ENCODE measurements at regions not wholly inside any gene's neighbourhood (a gene's known extent, or its start where the extent isn't known, plus 50 kb on each side); places are given as distances from the start of the nearest gene placed in this dataset.

DNA sequence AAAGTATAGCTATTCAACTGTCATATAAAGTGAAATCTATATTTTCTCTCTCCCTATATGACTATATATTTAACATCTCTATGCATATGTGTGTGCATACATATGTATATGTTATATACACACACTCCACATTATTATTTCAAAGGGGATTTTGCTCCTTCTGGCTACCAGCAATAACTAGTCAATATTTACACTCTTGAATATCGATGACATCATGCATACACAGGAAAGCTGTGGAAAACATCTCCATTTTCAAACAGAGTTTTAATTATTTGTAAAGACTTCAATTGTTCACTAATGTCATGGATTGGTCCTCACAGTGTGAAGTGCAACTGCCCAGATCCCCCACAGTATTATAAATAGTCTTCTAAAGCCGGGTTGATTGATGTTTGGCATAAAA lies 195.9 kb upstream of the TCF4 start:
- DNase-seq, result no peak

- DNase-seq, result peak; percentile 65 to 85 (median 69)
Observed at GRCh38 chr18:55781481-55781957, 193.5 kb upstream of the TCF4 start.

- peak in 1 of 3 donors; percentile 86 for DNase-seq
Observed at GRCh38 chr18:55780586-55781071, 192.6 kb upstream of the TCF4 start.

- peak in 2 of 3 donors; percentile 65 to 87 for DNase-seq
Observed at GRCh38 chr18:55779691-55780585, 191.9 kb upstream of the TCF4 start.

DNA sequence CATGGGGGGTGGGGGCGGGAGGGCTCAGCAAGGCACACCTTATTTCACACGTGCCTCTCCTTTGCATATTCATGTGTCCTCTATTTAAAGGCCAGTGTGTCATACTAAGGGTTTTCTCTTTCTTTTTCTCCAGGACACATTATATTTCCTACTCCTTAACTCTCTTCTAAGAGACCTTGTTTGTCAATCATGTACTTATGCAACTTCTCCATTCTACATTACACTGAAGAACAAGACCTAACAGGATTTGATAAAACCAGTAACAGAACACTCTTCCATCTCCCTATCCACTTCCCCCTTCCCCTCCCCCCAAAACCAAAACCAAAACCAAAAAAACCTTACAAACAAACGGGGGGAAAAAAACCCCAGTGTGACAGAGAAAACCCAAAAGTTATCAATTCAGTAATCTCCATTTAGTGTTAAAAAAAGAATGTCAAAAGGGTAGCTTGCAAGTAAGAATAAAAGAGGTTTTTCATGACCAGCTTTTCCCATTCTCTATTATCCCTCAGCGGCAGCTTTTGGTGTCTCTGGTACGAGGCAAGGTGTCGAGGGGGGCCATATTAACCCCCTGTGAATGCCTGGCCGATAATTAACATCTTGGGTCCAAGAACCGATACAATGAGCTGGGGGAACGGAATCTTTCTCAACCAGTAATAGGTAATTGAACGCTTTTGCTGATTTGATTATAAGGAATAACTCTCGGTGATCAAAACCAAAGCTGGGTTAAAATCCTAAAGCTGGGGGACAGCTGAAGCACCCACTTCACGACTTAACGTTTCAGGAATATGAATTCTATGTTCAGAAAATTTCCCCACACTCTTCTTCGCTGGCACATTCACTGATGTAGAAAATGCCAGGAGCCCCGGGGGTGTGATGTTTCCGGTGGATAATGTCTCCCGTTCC lies 191.0 kb upstream of the TCF4 start:
- DNase-seq, result no peak

DNA sequence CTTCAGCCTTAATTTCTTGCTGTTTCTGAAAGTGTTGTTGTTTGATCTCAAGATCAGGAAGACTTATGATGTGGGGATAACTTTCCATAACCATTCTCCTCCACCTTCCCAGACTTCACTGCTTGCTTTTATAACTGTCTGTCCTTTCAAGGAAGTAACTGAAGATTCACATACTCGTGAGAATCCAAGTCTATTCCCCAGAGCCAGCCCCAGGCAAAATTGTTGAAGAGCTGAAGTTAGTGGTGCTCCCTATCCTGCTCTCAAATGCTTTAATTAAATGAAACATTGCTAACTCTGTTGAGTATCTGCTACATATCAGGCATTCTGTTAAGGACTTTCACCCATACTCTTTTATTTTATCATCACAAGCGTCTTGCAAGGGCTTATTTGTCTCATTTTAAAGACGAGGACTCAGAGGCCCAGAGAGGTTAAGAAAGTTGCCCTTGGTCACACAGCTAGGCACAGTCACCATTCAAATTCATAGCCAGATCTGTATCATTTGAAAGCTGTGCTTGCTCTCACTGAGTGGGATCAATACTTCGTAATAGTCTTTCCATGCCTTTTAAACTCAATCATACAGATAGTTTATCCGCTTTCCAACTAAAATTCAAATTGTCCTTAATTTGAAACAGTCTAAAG lies 189.8 kb upstream of the TCF4 start:
- DNase-seq, result peak in 1 of 3 donors; percentile 27

DNA sequence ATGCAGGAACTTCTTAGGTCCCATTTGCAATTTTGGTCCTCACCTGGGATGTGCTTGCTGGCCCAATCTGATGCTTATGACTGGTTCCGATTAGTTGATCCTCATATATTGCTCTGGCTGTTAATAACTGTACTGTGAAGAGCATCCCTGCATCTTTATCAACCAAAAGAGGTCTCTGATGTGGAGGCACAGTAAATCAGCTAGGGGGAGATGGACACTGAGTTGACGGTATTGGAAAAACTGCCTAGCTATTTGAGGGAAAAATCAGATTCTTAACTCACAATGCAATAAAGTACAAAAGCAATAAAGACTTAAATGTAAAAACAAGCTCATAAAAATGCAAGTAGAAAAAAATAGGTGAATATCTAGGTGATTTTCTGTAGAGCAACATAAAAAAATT lies 188.0 kb upstream of the TCF4 start:
- DNase-seq, result no peak

- DNase-seq, result no peak
Observed at GRCh38 chr18:55774505-55774904, 186.5 kb upstream of the TCF4 start.

DNA sequence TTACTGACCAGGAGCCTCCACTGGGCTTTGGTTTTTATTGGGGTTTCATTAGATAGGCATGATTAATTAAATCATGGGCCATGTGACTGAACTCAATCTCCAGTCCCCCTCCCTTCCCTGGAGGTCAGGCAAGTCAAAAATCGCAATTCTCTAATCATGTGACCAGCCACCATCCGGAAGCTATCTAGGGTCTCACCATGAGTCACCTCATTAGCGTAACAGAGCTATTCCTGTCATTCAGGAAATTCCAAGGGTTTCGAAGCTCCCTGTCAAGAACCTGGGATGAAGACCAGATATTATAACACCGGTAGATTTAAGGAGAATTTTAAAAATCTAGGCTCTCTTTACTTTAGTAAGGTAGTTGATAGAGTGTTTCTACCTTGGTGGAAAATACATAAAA lies 180.3 kb upstream of the TCF4 start:
- no peak for DNase-seq

GRCh38 chr18:55764386-55764785 lies 176.4 kb upstream of the TCF4 start:
- DNase-seq, result peak in 1 of 3 donors; percentile 60

DNA sequence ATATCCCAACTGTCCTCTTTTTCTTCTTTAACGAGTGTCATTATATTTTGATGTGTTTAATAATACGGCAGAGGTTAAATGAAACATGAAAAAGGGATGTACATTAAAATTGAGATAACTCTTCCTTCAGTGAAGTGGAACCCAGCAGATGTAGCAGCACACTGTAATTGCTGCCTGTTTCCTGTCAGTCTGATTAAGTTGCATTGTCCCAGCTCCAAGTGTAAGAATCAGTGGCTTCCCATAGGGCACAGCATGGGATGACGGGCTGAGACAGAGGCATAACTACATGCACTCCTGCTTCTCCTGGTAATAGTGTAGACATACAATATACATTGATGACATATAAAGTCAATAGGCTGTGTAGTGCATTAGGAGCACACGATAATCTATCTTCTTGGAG lies 175.8 kb upstream of the TCF4 start:
- peak in 1 of 3 donors; percentile 33 for DNase-seq

DNA sequence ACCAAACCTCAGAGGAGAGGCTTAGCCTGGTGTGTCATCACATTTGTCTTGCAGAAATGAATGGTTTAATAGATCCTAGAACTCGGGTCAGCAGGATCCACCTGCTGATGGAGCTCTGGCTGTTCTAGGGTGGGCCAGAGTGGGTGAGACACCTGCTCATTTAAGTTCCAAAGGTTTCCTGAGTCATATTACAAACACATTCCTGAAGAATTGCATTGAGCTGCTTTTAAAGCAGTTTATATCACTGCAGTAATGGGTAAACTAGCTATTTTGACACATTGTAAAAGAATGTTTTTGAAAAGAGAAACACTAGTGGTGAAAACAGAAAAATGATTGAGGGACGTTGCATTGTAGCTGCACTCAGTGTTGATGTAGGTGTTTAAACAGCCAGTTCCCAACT lies 175.3 kb upstream of the TCF4 start:
- peak in 1 of 3 donors; percentile 40 for DNase-seq

- DNase-seq, result no peak
Observed at GRCh38 chr18:55762424-55762823, 174.4 kb upstream of the TCF4 start.

- no peak for DNase-seq
Observed at GRCh38 chr18:55753643-55754263, 165.8 kb upstream of the TCF4 start.

- DNase-seq, result no peak
Observed at GRCh38 chr18:55751476-55751875, 163.5 kb upstream of the TCF4 start.

GRCh38 chr18:55748227-55748738 lies 160.3 kb upstream of the TCF4 start:
- DNase-seq, result no peak

GRCh38 chr18:55744206-55744605 lies 156.2 kb upstream of the TCF4 start:
- no peak for DNase-seq

- peak in 1 of 3 donors; percentile 57 for DNase-seq
Observed at GRCh38 chr18:55743736-55744135, 155.7 kb upstream of the TCF4 start.

- no peak for DNase-seq
Observed at GRCh38 chr18:55743133-55743532, 155.1 kb upstream of the TCF4 start.

GRCh38 chr18:55739488-55739887 lies 151.5 kb upstream of the TCF4 start:
- no peak for DNase-seq

DNA sequence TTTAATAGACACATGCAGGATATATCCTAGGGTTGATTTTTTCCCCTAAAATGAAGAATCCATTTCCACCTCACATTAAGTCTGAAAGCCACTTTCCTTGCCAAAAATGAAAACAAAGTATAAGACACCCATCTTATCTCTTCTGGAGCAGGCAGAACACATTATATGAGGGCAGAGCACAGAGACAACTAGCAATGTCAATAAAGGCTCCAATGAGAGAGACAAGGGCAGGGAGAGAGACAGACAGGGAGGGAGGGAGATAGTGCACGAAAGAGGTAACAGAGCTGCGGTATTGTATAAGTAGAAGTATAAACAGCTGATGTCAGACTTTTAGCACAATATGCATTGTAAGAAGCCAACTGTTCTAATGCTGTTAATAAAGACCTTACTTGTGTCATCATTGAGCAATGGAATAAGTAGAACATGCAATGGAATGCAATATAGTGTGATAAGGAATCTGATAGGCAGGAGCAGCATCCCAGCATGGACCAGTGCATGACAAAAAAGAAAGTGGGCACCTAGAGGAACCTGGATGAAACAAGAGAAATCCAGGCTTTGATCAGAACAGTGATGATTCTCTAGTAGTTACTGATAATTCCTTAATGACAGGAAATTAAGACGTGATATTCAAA lies 150.6 kb upstream of the TCF4 start:
- no peak for DNase-seq

All from muscle of back (tissue), 3 donors.